Activated B cell treated with CpG ODN at 0.5 μM for 24 hours (primary cell): ENCODE measurements at regions not wholly inside any gene's neighbourhood (a gene's known extent, or its start where the extent isn't known, plus 50 kb on each side); places are given as distances from the start of the nearest gene placed in this dataset.
A peak's percentile ranks its signal among the peaks of the same experiment; 100 is the strongest.

Experiments
- ATAC-seq: fragments of 200-7000 bp; cut with Tn5 transposase; one replicate; pipeline ENCODE4 v1.10.0; 2021; ENCODE audit warnings: low read depth, mild to moderate bottlenecking, moderate library complexity
- CTCF ChIA-PET: fragments of 350-600 bp; sonication (Branson Sonifier 250); formaldehyde crosslinking; loops from one replicate; lab custom pipeline; 2021; ENCODE audit warnings: antibody characterized with exemption; lab: Charles Lee
- POLR2A ChIA-PET: fragments of 350-600 bp; sonication (Branson Sonifier 250); formaldehyde crosslinking; loops from one replicate; lab custom pipeline; 2021; ENCODE audit warnings: antibody characterized with exemption; lab: Charles Lee
- DNase-seq: peaks from one replicate; pipeline ENCODE4 v3.0.0; 2022
- H3K27ac Mint-ChIP-seq: one replicate; pipeline ENCODE4 v1.8.0; 2020; ENCODE audit warnings: mixed read lengths
- H3K27me3 Mint-ChIP-seq: one replicate; pipeline ENCODE4 v1.8.0; 2021; ENCODE audit warnings: mixed read lengths
- H3K36me3 Mint-ChIP-seq: one replicate; pipeline ENCODE4 v1.8.0; 2021; ENCODE audit warnings: low read depth, mixed read lengths
- H3K4me1 Mint-ChIP-seq: one replicate; pipeline ENCODE4 v1.8.0; 2021; ENCODE audit warnings: mixed read lengths
- H3K4me3 Mint-ChIP-seq: one replicate; pipeline ENCODE4 v1.8.0; 2020; ENCODE audit warnings: mild to moderate bottlenecking, mixed read lengths
- H3K9me3 Mint-ChIP-seq: one replicate; pipeline ENCODE4 v1.8.0; 2020; ENCODE audit warnings: mixed read lengths
- intact Hi-C: fragments of 100-400 bp; cut with micrococcal nuclease; formaldehyde crosslinking; loops from one replicate; pipeline ENCODE4 v1.15.1; 2024
- TF ChIP-seq, protein P1 (sequence below): fragments of 200-600 bp; IDR thresholded peaks from one replicate; pipeline ENCODE4 v1.8.0; 2022; ENCODE audit warnings: antibody characterized with exemption, mild to moderate bottlenecking

DNA sequence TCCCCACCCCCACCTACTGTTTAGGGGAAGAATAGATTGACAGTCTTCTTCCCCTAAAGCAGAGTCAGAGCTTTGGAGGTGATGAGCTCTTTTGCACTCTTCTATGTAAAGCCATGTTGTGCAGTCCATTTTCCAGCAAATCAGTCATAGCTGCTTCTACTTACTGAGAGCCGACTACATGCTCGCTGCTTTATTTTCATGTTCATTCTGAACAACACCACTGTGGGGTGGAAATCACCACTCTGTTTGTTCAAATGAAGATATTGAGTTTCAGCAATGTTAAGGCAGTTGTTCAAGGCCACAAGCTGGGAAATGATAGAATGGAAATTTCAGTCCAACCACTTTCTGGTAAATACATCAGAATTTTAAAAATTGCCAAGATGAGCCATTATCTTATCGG lies 88.3 kb downstream of the INSIG2 start:
- no peak for ATAC-seq
- TF ChIP-seq, protein P1, sequence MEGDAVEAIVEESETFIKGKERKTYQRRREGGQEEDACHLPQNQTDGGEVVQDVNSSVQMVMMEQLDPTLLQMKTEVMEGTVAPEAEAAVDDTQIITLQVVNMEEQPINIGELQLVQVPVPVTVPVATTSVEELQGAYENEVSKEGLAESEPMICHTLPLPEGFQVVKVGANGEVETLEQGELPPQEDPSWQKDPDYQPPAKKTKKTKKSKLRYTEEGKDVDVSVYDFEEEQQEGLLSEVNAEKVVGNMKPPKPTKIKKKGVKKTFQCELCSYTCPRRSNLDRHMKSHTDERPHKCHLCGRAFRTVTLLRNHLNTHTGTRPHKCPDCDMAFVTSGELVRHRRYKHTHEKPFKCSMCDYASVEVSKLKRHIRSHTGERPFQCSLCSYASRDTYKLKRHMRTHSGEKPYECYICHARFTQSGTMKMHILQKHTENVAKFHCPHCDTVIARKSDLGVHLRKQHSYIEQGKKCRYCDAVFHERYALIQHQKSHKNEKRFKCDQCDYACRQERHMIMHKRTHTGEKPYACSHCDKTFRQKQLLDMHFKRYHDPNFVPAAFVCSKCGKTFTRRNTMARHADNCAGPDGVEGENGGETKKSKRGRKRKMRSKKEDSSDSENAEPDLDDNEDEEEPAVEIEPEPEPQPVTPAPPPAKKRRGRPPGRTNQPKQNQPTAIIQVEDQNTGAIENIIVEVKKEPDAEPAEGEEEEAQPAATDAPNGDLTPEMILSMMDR: no peak
- intact Hi-C loops: no loop called here
- H3K36me3 Mint-ChIP-seq: no peaks in the 10 kb centered on the region
- no peaks in the 10 kb centered on the region for H3K4me1 Mint-ChIP-seq
- no peaks in the 10 kb centered on the region for H3K9me3 Mint-ChIP-seq
- H3K4me3 Mint-ChIP-seq: no peak overlapping the region
- ChIA-PET POLR2A (no interaction called here), CTCF (interaction anchor here (1.0 kb wide), 1 partner anchor 9 kb away, joined by 3 read pairs; no protein-coding TSS in a partner anchor)
- peaks cover 21% of the 10 kb centered on the region for H3K27me3 Mint-ChIP-seq
- no peak overlapping the region for H3K27ac Mint-ChIP-seq
- DNase-seq: no peak

DNA sequence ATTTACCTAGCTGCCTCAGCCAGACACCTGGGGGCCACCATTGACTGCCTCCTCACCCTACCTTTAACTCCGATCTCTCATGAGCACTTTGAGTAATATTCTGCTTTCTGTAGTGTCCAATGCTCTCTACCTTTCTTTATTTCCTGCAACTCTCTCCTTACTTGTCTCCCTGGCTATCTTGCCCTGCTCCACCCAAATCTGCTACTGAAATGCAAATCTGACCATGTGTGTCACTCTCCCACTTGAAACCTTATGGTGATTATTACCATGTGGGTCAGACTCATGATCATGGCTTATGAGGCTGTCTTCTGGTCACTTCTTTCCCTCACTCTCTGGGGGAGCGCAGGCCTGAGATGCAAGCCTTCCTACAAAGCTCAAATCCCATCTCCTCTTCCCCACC lies 83.3 kb downstream of the INSIG2 start:
- ATAC-seq: no peak
- DNase-seq: no peak
- no peaks in the 10 kb centered on the region for H3K36me3 Mint-ChIP-seq
- POLR2A ChIA-PET: no interaction called here
- intact Hi-C loops: no loop called here
- H3K4me3 Mint-ChIP-seq: no peak overlapping the region
- TF ChIP-seq, protein P1: no peak
- peaks cover 13% of the 10 kb centered on the region for H3K27me3 Mint-ChIP-seq
- CTCF ChIA-PET: no interaction called here
- H3K4me1 Mint-ChIP-seq: peaks cover 6% of the 10 kb centered on the region
- no peaks in the 10 kb centered on the region for H3K9me3 Mint-ChIP-seq
- H3K27ac Mint-ChIP-seq: no peak overlapping the region

DNA sequence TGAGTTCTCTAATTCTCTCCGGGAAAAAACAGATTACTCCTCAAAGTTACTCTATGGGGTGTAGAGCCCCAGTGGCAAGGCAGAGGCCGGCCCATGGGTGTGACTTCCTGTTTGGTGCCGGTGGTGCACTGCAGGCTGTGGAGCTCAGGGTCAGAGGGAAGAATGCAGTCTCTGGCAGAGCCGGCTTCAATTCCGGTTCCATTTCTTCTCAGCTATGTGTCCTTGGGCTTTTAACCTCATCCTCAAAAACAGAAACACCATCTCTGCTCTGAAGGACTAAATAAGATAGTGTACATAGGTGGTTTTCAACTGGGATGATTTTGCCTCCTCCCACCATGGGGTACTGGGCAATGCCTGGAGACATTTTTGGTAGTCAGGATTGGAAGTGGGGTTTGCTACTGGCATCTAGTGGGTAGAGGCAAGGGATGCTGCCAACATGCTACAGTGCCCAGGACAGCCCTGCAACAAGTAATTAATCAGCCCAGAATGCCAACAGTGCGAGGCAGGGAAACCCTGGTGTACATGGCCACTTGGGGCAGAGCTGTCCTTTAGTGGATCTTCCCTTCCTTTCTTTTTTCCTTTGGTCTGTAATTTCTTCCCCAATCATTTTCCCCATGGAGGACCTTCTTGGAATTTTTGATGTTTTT lies 81.2 kb downstream of the INSIG2 start:
- POLR2A ChIA-PET: no interaction called here

DNA sequence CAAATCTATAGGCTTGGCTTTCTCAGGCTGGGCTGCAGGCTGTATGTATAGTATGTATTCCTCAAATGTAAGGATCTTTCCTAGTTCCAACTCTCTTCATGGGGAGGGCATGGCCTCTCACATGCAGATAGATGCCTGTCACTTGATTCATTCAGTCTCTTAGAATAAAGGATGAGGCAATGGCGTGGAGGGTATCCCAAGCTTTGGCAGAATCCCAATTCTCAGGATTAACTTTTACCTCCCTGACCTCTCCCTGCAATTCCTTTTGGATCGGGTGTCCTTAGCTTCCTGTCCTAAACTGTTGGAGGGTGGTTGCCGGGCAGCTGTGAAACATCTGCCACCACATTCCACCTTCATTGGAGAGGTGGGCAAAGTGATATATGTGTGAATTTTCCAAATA lies 80.3 kb downstream of the INSIG2 start:
- CTCF ChIA-PET: interaction anchor here (1.0 kb wide), 1 partner anchor 122 kb away, joined by 3 read pairs; no protein-coding TSS in a partner anchor

More for the DNA sequence above, 81.2 kb downstream of the INSIG2 start:
- TF ChIP-seq, protein P1: no peak
- CTCF ChIA-PET: interaction anchor here (1.0 kb wide), 1 partner anchor 123 kb away, joined by 3 read pairs; no protein-coding TSS in a partner anchor
- H3K4me1 Mint-ChIP-seq: peaks cover 6% of the 10 kb centered on the region
- intact Hi-C loops: no loop called here
- DNase-seq (no peak), ATAC-seq (peak; percentile 50)
- H3K4me3 Mint-ChIP-seq: peak overlapping the region; percentile 1
- H3K36me3 Mint-ChIP-seq: no peaks in the 10 kb centered on the region
- peaks cover 5% of the 10 kb centered on the region for H3K9me3 Mint-ChIP-seq
- no peak overlapping the region for H3K27ac Mint-ChIP-seq
- H3K27me3 Mint-ChIP-seq: peaks cover 11% of the 10 kb centered on the region

DNA sequence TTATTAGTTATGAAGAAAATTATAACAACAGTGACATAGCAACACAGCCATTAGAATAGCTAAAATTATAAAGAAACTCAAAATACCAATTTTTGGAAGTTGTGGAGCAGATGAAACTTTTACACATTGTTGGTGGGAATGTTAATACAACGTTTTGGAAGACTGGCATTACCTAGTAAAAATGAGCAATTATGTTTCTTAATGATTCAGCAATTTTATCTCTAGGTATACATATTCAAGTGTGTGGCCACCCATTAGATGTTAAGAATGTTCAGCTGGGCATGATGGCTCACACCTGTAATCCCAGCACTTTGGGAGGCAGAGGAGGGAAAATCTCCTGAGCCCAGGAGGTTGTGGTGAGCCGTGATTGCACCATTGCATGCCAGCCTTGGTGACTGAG lies 78.8 kb downstream of the INSIG2 start:
- peaks cover 20% of the 10 kb centered on the region for H3K27me3 Mint-ChIP-seq
- no peak for ATAC-seq
- peaks cover 6% of the 10 kb centered on the region for H3K4me1 Mint-ChIP-seq
- H3K4me3 Mint-ChIP-seq: no peak overlapping the region
- H3K36me3 Mint-ChIP-seq: no peaks in the 10 kb centered on the region
- ChIA-PET CTCF (no interaction called here), POLR2A (no interaction called here)
- intact Hi-C loops: no loop called here
- no peak overlapping the region for H3K27ac Mint-ChIP-seq
- peaks cover 7% of the 10 kb centered on the region for H3K9me3 Mint-ChIP-seq
- no peak for DNase-seq
- TF ChIP-seq, protein P1: no peak

More for the DNA sequence above, 80.3 kb downstream of the INSIG2 start:
- TF ChIP-seq, protein P1: no peak
- Mint-ChIP-seq H3K4me3 (no peak overlapping the region), H3K9me3 (peaks cover 5% of the 10 kb centered on the region), H3K27ac (no peak overlapping the region), H3K4me1 (peaks cover 6% of the 10 kb centered on the region), H3K36me3 (no peaks in the 10 kb centered on the region), H3K27me3 (peaks cover 18% of the 10 kb centered on the region)
- POLR2A ChIA-PET: interaction anchor here (0.8 kb wide), 1 partner anchor 12 kb away, joined by 4 read pairs; no protein-coding TSS in a partner anchor
- DNase-seq (no peak), ATAC-seq (no peak)
- intact Hi-C loops: no loop called here
